ENCODE measurements at regions not wholly inside any gene's neighbourhood (a gene's known extent, or its start where the extent isn't known, plus 50 kb on each side); places are given as distances from the start of the nearest gene placed in this dataset.

- no peak overlapping the region for H3K27ac ChIP-seq
Observed at GRCh38 chr2:6748406-6749067, 117.2 kb downstream of the CMPK2 start.

GRCh38 chr2:6749962-6750361, 115.7 kb downstream of the CMPK2 start:
- no peak overlapping the region for H3K27ac ChIP-seq
- no peak for TF ChIP-seq ZFX (IDR thresholded peaks at IDR 0.05)
- no peak for TF ChIP-seq CTCF (conservative IDR thresholded peaks at IDR 0.05)

More at GRCh38 chr2:6748406-6749067, 117.2 kb downstream of the CMPK2 start:
- no peak for TF ChIP-seq ZFX (IDR thresholded peaks at IDR 0.05)
- no peak for TF ChIP-seq CTCF (conservative IDR thresholded peaks at IDR 0.05)

- no peak for TF ChIP-seq ZFX (IDR thresholded peaks at IDR 0.05)
- TF ChIP-seq CTCF (conservative IDR thresholded peaks at IDR 0.05), result no peak
- no peak overlapping the region for H3K27ac ChIP-seq
Observed at GRCh38 chr2:6750411-6751158, 115.1 kb downstream of the CMPK2 start.

GRCh38 chr2:6754419-6754818, 111.3 kb downstream of the CMPK2 start:
- TF ChIP-seq CTCF (conservative IDR thresholded peaks at IDR 0.05), result no peak
- no peak for TF ChIP-seq ZFX (IDR thresholded peaks at IDR 0.05)

GRCh38 chr2:6755456-6755855, 110.3 kb downstream of the CMPK2 start:
- no peak overlapping the region for H3K27ac ChIP-seq
- TF ChIP-seq ZFX (IDR thresholded peaks at IDR 0.05), result no peak
- TF ChIP-seq CTCF (conservative IDR thresholded peaks at IDR 0.05), result no peak

More at GRCh38 chr2:6754419-6754818, 111.3 kb downstream of the CMPK2 start:
- no peak overlapping the region for H3K27ac ChIP-seq

- no peak for TF ChIP-seq ZFX (IDR thresholded peaks at IDR 0.05)
- TF ChIP-seq CTCF (conservative IDR thresholded peaks at IDR 0.05), result no peak
- no peak overlapping the region for H3K27ac ChIP-seq
Observed at GRCh38 chr2:6757215-6757614, 108.5 kb downstream of the CMPK2 start.

GRCh38 chr2:6759689-6760088, 106.0 kb downstream of the CMPK2 start:
- TF ChIP-seq ZFX (IDR thresholded peaks at IDR 0.05), result no peak
- TF ChIP-seq CTCF (conservative IDR thresholded peaks at IDR 0.05), result no peak
- no peak overlapping the region for H3K27ac ChIP-seq
